Activated naive CD4-positive, alpha-beta T cell treated with anti-CD3 and anti-CD28 coated beads, Interleukin-2, amount 10 ng/mL, durations not matched to agents 7 days and 5 days (primary cell): ENCODE measurements at regions not wholly inside any gene's neighbourhood (a gene's known extent, or its start where the extent isn't known, plus 50 kb on each side); places are given as distances from the start of the nearest gene placed in this dataset.

Source experiments
- CTCF ChIA-PET: fragments of 350-600 bp; sonication (Branson Sonifier 250); formaldehyde crosslinking; loops from one replicate; lab custom pipeline; 2021; ENCODE audit warnings: antibody characterized with exemption; lab: Charles Lee
- DNase-seq: peaks from one replicate; pipeline ENCODE4 v3.0.0-alpha.2; 2020
- H3K27ac Mint-ChIP-seq: one replicate; pipeline ENCODE4 v1.8.0; 2021; ENCODE audit warnings: mild to moderate bottlenecking, moderate library complexity, mixed read lengths
- H3K27me3 Mint-ChIP-seq: one replicate; pipeline ENCODE4 v1.8.0; 2021; ENCODE audit warnings: mild to moderate bottlenecking, mixed read lengths
- H3K36me3 Mint-ChIP-seq: one replicate; pipeline ENCODE4 v1.8.0; 2021; ENCODE audit warnings: mixed read lengths
- H3K4me1 Mint-ChIP-seq: one replicate; pipeline ENCODE4 v1.8.0; 2021; ENCODE audit warnings: mixed read lengths
- H3K4me3 Mint-ChIP-seq: one replicate; pipeline ENCODE4 v1.8.0; 2021; ENCODE audit warnings: mild to moderate bottlenecking, moderate library complexity, mixed read lengths
- H3K9me3 Mint-ChIP-seq: one replicate; pipeline ENCODE4 v1.8.0; 2021; ENCODE audit warnings: mixed read lengths

- no peak overlapping the region for H3K4me3 Mint-ChIP-seq
- no peaks in the 10 kb centered on the region for H3K4me1 Mint-ChIP-seq
- CTCF ChIA-PET, result no interaction called here
Observed at GRCh38 chr13:67620665-67621064, 390.5 kb upstream of the PCDH9 start.

GRCh38 chr13:67619995-67620380 is 389.9 kb upstream of the PCDH9 start:
- H3K4me3 Mint-ChIP-seq, result no peak overlapping the region
- H3K27me3 Mint-ChIP-seq, result no peaks in the 10 kb centered on the region
- no peaks in the 10 kb centered on the region for H3K36me3 Mint-ChIP-seq
- CTCF ChIA-PET, result no interaction called here
- peaks cover 2% of the 10 kb centered on the region for H3K9me3 Mint-ChIP-seq
- no peak overlapping the region for H3K27ac Mint-ChIP-seq
- H3K4me1 Mint-ChIP-seq, result no peaks in the 10 kb centered on the region
- no peak for DNase-seq

More at GRCh38 chr13:67620665-67621064, 390.5 kb upstream of the PCDH9 start:
- no peaks in the 10 kb centered on the region for H3K36me3 Mint-ChIP-seq
- no peak overlapping the region for H3K27ac Mint-ChIP-seq
- DNase-seq, result no peak
- H3K9me3 Mint-ChIP-seq, result peaks cover 2% of the 10 kb centered on the region
- no peaks in the 10 kb centered on the region for H3K27me3 Mint-ChIP-seq

- DNase-seq, result no peak
- CTCF ChIA-PET, result no interaction called here
- Mint-ChIP-seq H3K27ac (no peak overlapping the region), H3K4me1 (no peaks in the 10 kb centered on the region), H3K27me3 (no peaks in the 10 kb centered on the region), H3K36me3 (no peaks in the 10 kb centered on the region), H3K9me3 (peaks cover 2% of the 10 kb centered on the region), H3K4me3 (no peak overlapping the region)
Observed at GRCh38 chr13:67619351-67619994, 389.3 kb upstream of the PCDH9 start.

DNA sequence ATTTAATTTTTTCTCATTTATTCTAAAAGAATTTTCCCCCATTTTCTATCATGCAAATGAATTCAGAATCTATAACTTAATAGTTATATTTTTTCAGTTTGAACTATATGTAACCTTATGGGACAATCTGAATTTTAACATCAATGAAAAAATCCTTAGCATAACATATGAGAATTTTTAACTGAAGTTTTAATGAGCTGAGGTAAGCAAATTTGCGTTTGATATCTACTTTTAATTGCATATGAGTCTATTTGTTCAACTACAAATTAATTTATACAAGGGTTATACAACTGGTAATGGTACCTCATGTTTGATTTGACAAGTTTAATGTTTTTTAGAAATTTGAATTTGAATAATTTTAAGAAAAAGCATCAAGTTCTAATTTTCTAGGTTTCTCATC is 384.4 kb upstream of the PCDH9 start:
- H3K27me3 Mint-ChIP-seq, result no peaks in the 10 kb centered on the region
- no peak overlapping the region for H3K4me3 Mint-ChIP-seq
- no peaks in the 10 kb centered on the region for H3K9me3 Mint-ChIP-seq
- H3K36me3 Mint-ChIP-seq, result no peaks in the 10 kb centered on the region
- no peak overlapping the region for H3K27ac Mint-ChIP-seq
- CTCF ChIA-PET, result no interaction called here
- no peaks in the 10 kb centered on the region for H3K4me1 Mint-ChIP-seq
- no peak for DNase-seq

GRCh38 chr13:67614013-67614412 is 383.9 kb upstream of the PCDH9 start:
- CTCF ChIA-PET, result no interaction called here
- no peaks in the 10 kb centered on the region for H3K36me3 Mint-ChIP-seq
- H3K27me3 Mint-ChIP-seq, result no peaks in the 10 kb centered on the region
- H3K4me3 Mint-ChIP-seq, result no peak overlapping the region
- no peaks in the 10 kb centered on the region for H3K4me1 Mint-ChIP-seq
- H3K27ac Mint-ChIP-seq, result no peak overlapping the region
- DNase-seq, result no peak
- no peaks in the 10 kb centered on the region for H3K9me3 Mint-ChIP-seq

DNA sequence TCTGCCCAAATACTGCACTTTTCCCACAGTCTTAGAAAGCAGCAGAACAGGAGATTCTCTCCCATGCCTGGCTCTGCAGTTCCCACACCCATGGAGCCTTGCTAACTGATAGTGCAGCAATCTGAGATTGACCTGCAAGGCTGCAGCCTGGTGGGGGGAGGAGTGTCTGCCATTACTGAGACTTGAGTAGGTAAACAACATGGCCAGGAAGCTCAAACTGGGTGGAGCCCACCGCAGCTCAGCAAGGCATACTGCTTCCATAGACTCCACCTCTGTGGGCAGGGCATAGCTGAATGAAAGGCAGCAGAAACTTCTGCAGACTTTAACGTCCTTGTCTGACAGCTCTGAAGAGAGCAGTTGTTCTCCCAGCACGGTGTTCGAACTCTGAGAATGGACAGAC is 358.5 kb upstream of the PCDH9 start:
- no peak overlapping the region for H3K27ac Mint-ChIP-seq
- H3K4me1 Mint-ChIP-seq, result no peaks in the 10 kb centered on the region
- CTCF ChIA-PET, result no interaction called here

GRCh38 chr13:67577361-67577760 is 347.2 kb upstream of the PCDH9 start:
- CTCF ChIA-PET, result no interaction called here
- Mint-ChIP-seq H3K27ac (no peak overlapping the region), H3K27me3 (no peaks in the 10 kb centered on the region), H3K4me1 (no peaks in the 10 kb centered on the region), H3K4me3 (no peak overlapping the region), H3K36me3 (no peaks in the 10 kb centered on the region), H3K9me3 (peaks cover 8% of the 10 kb centered on the region)
- no peak for DNase-seq

More for the DNA sequence above, 358.5 kb upstream of the PCDH9 start:
- H3K9me3 Mint-ChIP-seq, result peaks cover 9% of the 10 kb centered on the region
- no peaks in the 10 kb centered on the region for H3K36me3 Mint-ChIP-seq
- no peak overlapping the region for H3K4me3 Mint-ChIP-seq
- no peaks in the 10 kb centered on the region for H3K27me3 Mint-ChIP-seq
- no peak for DNase-seq

DNA sequence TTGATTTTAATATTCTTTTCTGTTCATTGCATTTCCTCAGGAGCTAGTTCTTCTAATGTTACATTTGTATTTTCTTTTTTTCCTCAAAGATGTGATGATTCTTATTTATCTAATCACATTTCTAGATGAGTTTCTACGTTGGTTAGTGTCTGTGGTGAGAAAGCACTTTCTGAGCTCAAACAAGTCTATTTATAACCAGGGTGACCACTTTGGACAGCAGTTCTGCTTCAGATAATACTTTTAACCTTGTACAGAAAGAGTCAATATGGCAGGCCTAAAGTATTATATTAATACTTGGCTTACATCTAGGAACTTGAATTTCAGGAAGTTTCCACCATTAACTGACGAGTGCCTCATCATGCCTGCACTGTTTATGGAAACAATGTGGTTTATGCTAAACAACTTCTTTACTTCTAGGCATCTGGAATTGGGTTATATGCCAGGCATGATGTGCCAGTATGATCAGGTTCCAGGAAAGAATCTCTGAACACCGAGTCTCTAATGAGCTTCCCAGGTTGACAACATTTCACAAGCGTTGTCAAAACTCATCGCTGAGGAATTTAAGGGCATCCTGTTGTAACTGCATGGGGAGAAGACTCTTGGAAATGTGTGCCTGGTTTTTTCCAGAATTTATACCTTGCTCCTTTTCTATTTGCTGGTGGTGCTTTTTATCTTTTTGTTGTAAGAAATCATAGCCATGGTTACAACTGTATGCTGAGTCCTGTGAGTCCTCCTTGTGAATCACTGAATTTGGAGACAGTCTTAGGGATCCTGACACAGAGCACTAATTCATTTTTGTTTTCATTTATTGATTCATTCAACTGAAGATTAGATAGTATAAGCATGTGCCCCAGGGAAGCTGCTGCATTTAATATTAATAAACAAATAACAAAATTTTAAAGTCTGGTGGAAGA is 344.4 kb upstream of the PCDH9 start:
- no peaks in the 10 kb centered on the region for H3K27me3 Mint-ChIP-seq
- CTCF ChIA-PET, result no interaction called here
- DNase-seq, result no peak
- no peaks in the 10 kb centered on the region for H3K4me1 Mint-ChIP-seq
- peaks cover 8% of the 10 kb centered on the region for H3K9me3 Mint-ChIP-seq
- no peak overlapping the region for H3K27ac Mint-ChIP-seq
- H3K4me3 Mint-ChIP-seq, result no peak overlapping the region
- no peaks in the 10 kb centered on the region for H3K36me3 Mint-ChIP-seq

DNA sequence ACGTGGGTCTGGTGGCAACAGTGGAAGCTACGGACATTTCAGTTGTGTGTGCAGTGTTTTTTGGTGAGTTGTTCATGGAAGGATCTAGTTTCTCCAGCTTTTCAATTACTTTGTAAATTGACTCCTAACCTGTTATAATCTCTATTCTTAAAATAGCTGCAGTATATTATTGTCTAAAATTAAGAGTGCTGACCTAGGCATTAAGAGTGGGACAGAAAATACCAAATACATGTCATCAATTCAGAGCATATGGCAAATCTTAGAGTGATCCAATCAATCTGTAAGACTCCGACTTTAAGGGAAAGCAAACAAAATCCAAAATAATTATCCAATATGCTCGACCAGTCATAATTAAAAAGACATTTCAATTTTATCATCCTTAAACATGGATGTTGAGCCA is 338.1 kb upstream of the PCDH9 start:
- H3K4me1 Mint-ChIP-seq, result no peaks in the 10 kb centered on the region
- no peak overlapping the region for H3K4me3 Mint-ChIP-seq
- peaks cover 2% of the 10 kb centered on the region for H3K9me3 Mint-ChIP-seq
- no peaks in the 10 kb centered on the region for H3K36me3 Mint-ChIP-seq
- CTCF ChIA-PET, result no interaction called here
- H3K27ac Mint-ChIP-seq, result no peak overlapping the region
- DNase-seq, result no peak
- no peaks in the 10 kb centered on the region for H3K27me3 Mint-ChIP-seq

- DNase-seq, result no peak
- H3K4me1 Mint-ChIP-seq, result no peaks in the 10 kb centered on the region
- H3K36me3 Mint-ChIP-seq, result no peaks in the 10 kb centered on the region
- H3K27ac Mint-ChIP-seq, result no peak overlapping the region
- no peak overlapping the region for H3K4me3 Mint-ChIP-seq
- H3K27me3 Mint-ChIP-seq, result no peaks in the 10 kb centered on the region
- CTCF ChIA-PET, result no interaction called here
- peaks cover 12% of the 10 kb centered on the region for H3K9me3 Mint-ChIP-seq
Observed at GRCh38 chr13:67557642-67558241, 327.6 kb upstream of the PCDH9 start.

DNA sequence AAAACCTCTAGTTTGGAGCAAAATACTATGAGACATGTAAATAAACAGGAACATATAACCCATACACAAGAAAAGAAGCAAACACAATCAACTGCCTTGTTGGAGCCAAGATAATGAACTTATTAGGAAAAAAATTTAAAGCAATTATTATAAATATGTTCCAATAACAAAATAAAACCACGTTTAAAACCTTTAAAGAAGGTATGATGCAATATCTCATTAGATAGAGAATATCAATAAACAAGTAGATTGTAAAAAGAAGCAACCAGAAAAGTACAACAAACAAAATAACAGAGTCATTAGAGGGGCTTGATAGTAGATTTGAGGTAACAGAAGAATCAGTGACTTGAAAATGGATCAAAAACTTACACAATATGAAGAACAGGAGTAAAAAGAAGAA is 327.0 kb upstream of the PCDH9 start:
- Mint-ChIP-seq H3K4me3 (no peak overlapping the region), H3K9me3 (peaks cover 12% of the 10 kb centered on the region), H3K27me3 (no peaks in the 10 kb centered on the region), H3K27ac (no peak overlapping the region), H3K36me3 (no peaks in the 10 kb centered on the region), H3K4me1 (no peaks in the 10 kb centered on the region)
- DNase-seq, result no peak
- CTCF ChIA-PET, result no interaction called here

GRCh38 chr13:67554746-67555452 is 324.8 kb upstream of the PCDH9 start:
- no peaks in the 10 kb centered on the region for H3K36me3 Mint-ChIP-seq
- CTCF ChIA-PET, result no interaction called here
- DNase-seq, result no peak

GRCh38 chr13:67554286-67554685 is 324.1 kb upstream of the PCDH9 start:
- peaks cover 10% of the 10 kb centered on the region for H3K9me3 Mint-ChIP-seq
- CTCF ChIA-PET, result no interaction called here
- H3K27me3 Mint-ChIP-seq, result no peaks in the 10 kb centered on the region
- no peak overlapping the region for H3K27ac Mint-ChIP-seq
- no peaks in the 10 kb centered on the region for H3K36me3 Mint-ChIP-seq
- H3K4me3 Mint-ChIP-seq, result no peak overlapping the region
- H3K4me1 Mint-ChIP-seq, result no peaks in the 10 kb centered on the region
- no peak for DNase-seq

More at GRCh38 chr13:67554746-67555452, 324.8 kb upstream of the PCDH9 start:
- H3K4me3 Mint-ChIP-seq, result no peak overlapping the region
- no peak overlapping the region for H3K27ac Mint-ChIP-seq
- H3K9me3 Mint-ChIP-seq, result peaks cover 10% of the 10 kb centered on the region
- no peaks in the 10 kb centered on the region for H3K27me3 Mint-ChIP-seq
- no peaks in the 10 kb centered on the region for H3K4me1 Mint-ChIP-seq

GRCh38 chr13:67549331-67549730 is 319.2 kb upstream of the PCDH9 start:
- Mint-ChIP-seq H3K9me3 (no peaks in the 10 kb centered on the region), H3K27ac (no peak overlapping the region), H3K36me3 (no peaks in the 10 kb centered on the region), H3K27me3 (no peaks in the 10 kb centered on the region), H3K4me3 (no peak overlapping the region), H3K4me1 (no peaks in the 10 kb centered on the region)
- CTCF ChIA-PET, result no interaction called here
- DNase-seq, result no peak
